SU-DHL-6 (cell line): ENCODE measurements at regions not wholly inside any gene's neighbourhood (a gene's known extent, or its start where the extent isn't known, plus 50 kb on each side); places are given as distances from the start of the nearest gene placed in this dataset.

Experiments
- EZH2phosphoT487 ChIP-seq: fragments of 200-600 bp; sonication (generic), shearing (Covaris generic); conservative IDR thresholded peaks from 2 replicates; pipeline ENCODE4 v1.6.1; 2018; ENCODE audit warnings: mild to moderate bottlenecking, antibody characterized with exemption, low read length, moderate library complexity, mixed read lengths
- TF ChIP-seq, protein P1 (sequence below): fragments of 200-600 bp; sonication (generic); IDR thresholded peaks from one replicate; pipeline ENCODE4 v1.5.1; 2017; ENCODE audit warnings: antibody characterized with exemption, mild to moderate bottlenecking, low read length, moderate library complexity; ENCODE audit not compliant: insufficient read depth, poor library complexity, severe bottlenecking

DNA sequence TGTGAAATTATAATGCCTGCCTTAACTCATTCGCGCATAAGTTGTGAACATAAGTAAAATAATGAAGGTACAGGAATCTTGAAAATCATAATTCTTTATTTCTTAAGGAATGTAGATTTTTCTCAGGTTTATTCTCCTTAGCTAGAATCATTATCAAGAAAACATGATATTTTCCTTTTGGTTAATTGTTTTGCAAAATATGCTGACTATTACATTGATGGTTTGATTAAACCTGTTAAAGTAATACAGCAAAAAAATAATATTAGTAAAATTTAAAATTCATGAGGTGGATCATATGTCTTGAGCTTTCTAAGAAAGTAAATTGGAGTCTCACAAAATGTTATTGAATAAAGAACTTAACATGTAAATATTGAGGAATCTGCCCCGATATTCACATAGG lies 178.7 kb upstream of the TRAM1L1 start:
- TF ChIP-seq, protein P1, sequence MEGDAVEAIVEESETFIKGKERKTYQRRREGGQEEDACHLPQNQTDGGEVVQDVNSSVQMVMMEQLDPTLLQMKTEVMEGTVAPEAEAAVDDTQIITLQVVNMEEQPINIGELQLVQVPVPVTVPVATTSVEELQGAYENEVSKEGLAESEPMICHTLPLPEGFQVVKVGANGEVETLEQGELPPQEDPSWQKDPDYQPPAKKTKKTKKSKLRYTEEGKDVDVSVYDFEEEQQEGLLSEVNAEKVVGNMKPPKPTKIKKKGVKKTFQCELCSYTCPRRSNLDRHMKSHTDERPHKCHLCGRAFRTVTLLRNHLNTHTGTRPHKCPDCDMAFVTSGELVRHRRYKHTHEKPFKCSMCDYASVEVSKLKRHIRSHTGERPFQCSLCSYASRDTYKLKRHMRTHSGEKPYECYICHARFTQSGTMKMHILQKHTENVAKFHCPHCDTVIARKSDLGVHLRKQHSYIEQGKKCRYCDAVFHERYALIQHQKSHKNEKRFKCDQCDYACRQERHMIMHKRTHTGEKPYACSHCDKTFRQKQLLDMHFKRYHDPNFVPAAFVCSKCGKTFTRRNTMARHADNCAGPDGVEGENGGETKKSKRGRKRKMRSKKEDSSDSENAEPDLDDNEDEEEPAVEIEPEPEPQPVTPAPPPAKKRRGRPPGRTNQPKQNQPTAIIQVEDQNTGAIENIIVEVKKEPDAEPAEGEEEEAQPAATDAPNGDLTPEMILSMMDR: no peak
- TF ChIP-seq EZH2phosphoT487: no peak
